ENCODE measurements at regions not wholly inside any gene's neighbourhood (a gene's known extent, or its start where the extent isn't known, plus 50 kb on each side); places are given as distances from the start of the nearest gene placed in this dataset.

DNA sequence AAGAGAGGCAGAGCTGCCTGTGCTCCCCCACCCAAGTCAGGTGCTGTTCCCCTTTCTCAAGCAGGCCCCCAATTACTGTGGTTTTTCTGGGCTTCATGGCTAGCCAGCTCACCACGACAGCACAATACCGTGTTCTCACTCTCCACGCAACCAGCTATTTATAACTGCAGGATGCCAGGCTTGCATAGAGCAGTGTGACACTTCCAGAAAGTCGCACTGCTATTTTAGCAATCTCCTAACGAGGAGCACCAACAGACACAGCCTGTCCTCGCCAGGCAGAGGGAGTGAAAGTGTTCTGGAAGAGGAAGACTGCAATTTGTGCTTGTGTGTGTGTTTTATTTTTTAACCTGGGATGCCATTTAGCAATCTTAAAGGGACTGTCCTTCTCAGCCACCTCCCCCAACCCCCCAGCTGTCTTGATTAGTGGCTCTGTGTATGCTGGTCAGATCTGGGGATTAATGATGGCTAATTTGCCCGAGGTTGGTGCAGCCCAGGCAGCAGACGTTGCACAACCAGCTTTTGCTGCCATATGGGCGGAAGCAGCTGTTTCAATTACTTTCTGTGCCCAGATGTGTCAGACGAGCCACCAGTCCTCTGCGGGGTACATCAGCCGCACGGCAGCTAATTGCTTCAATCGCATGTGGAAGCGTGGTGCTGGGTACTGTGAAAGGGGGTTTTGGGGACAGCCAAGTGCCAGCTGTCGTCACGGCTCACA, 268.0 kb upstream of the ARRDC4 start:
- Histone ChIP-seq H3K9ac (ENCODE audit: low read length) (no peak overlapping the region), H3K4me2 (ENCODE audit: low read length) (no peak overlapping the region), H3K4me3 (ENCODE audit: low read length) (no peak overlapping the region), H3K79me2 (ENCODE audit: low read length) (no peaks in the 10 kb centered on the region), H2AFZ (ENCODE audit: low read depth, low read length) (no peak overlapping the region), H3K27ac (ENCODE audit: low read length) (no peak overlapping the region), H3K27me3 (ENCODE audit: low read depth, low read length) (no peaks in the 10 kb centered on the region), H3K36me3 (replicated peaks; ENCODE audit: low read depth, low read length) (no peaks in the 10 kb centered on the region), H3K4me1 (ENCODE audit: low read length) (no peaks in the 10 kb centered on the region), H4K20me1 (ENCODE audit: insufficient read depth, low read length) (no peaks in the 10 kb centered on the region), H3K9me3 (ENCODE audit: insufficient read depth, low read length) (no peaks in the 10 kb centered on the region)
- TF ChIP-seq EZH2phosphoT487 (IDR thresholded peaks at IDR 0.05; ENCODE audit: low read depth), result no peak

- no peaks in the 10 kb centered on the region for H3K4me1 ChIP-seq (ENCODE audit: low read length)
- H2AFZ ChIP-seq (ENCODE audit: low read depth, low read length), result no peak overlapping the region
- no peak overlapping the region for H3K4me3 ChIP-seq (ENCODE audit: low read length)
- no peak overlapping the region for H3K27ac ChIP-seq (ENCODE audit: low read length)
- no peaks in the 10 kb centered on the region for H3K36me3 ChIP-seq (replicated peaks; ENCODE audit: low read depth, low read length)
- no peaks in the 10 kb centered on the region for H3K79me2 ChIP-seq (ENCODE audit: low read length)
- H3K9ac ChIP-seq (ENCODE audit: low read length), result no peak overlapping the region
- H3K9me3 ChIP-seq (ENCODE audit: insufficient read depth, low read length), result no peaks in the 10 kb centered on the region
- TF ChIP-seq EZH2phosphoT487 (IDR thresholded peaks at IDR 0.05; ENCODE audit: low read depth), result no peak
- TF ChIP-seq, protein P1, sequence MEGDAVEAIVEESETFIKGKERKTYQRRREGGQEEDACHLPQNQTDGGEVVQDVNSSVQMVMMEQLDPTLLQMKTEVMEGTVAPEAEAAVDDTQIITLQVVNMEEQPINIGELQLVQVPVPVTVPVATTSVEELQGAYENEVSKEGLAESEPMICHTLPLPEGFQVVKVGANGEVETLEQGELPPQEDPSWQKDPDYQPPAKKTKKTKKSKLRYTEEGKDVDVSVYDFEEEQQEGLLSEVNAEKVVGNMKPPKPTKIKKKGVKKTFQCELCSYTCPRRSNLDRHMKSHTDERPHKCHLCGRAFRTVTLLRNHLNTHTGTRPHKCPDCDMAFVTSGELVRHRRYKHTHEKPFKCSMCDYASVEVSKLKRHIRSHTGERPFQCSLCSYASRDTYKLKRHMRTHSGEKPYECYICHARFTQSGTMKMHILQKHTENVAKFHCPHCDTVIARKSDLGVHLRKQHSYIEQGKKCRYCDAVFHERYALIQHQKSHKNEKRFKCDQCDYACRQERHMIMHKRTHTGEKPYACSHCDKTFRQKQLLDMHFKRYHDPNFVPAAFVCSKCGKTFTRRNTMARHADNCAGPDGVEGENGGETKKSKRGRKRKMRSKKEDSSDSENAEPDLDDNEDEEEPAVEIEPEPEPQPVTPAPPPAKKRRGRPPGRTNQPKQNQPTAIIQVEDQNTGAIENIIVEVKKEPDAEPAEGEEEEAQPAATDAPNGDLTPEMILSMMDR (IDR thresholded peaks at IDR 0.05; ENCODE audit: low read depth, low read length), result no peak
- no peaks in the 10 kb centered on the region for H4K20me1 ChIP-seq (ENCODE audit: insufficient read depth, low read length)
- no peaks in the 10 kb centered on the region for H3K27me3 ChIP-seq (ENCODE audit: low read depth, low read length)
- no peak overlapping the region for H3K4me2 ChIP-seq (ENCODE audit: low read length)
Measured at GRCh38 chr15:97694456-97694855, 266.0 kb upstream of the ARRDC4 start.

- Histone ChIP-seq H3K4me1 (ENCODE audit: low read length) (no peaks in the 10 kb centered on the region), H2AFZ (ENCODE audit: low read depth, low read length) (no peak overlapping the region), H3K36me3 (replicated peaks; ENCODE audit: low read depth, low read length) (no peaks in the 10 kb centered on the region), H3K79me2 (ENCODE audit: low read length) (no peaks in the 10 kb centered on the region), H3K4me3 (ENCODE audit: low read length) (no peak overlapping the region), H3K4me2 (ENCODE audit: low read length) (no peak overlapping the region), H3K9ac (ENCODE audit: low read length) (no peak overlapping the region), H3K27ac (ENCODE audit: low read length) (no peak overlapping the region), H3K9me3 (ENCODE audit: insufficient read depth, low read length) (no peaks in the 10 kb centered on the region), H4K20me1 (ENCODE audit: insufficient read depth, low read length) (no peaks in the 10 kb centered on the region), H3K27me3 (ENCODE audit: low read depth, low read length) (no peaks in the 10 kb centered on the region)
- no peak for TF ChIP-seq EZH2phosphoT487 (IDR thresholded peaks at IDR 0.05; ENCODE audit: low read depth)
- TF ChIP-seq, protein P1 (IDR thresholded peaks at IDR 0.05; ENCODE audit: low read depth, low read length), result no peak
Measured at GRCh38 chr15:97703400-97703799, 257.1 kb upstream of the ARRDC4 start.

- Histone ChIP-seq H3K79me2 (ENCODE audit: low read length) (no peaks in the 10 kb centered on the region), H3K27me3 (ENCODE audit: low read depth, low read length) (no peaks in the 10 kb centered on the region), H4K20me1 (ENCODE audit: insufficient read depth, low read length) (no peaks in the 10 kb centered on the region)
Measured at GRCh38 chr15:97706059-97706458, 254.4 kb upstream of the ARRDC4 start.

More at GRCh38 chr15:97706059-97706458, 254.4 kb upstream of the ARRDC4 start:
- Histone ChIP-seq H3K4me2 (ENCODE audit: low read length) (no peak overlapping the region), H3K4me3 (ENCODE audit: low read length) (no peak overlapping the region), H3K27ac (ENCODE audit: low read length) (no peak overlapping the region), H3K9ac (ENCODE audit: low read length) (no peak overlapping the region), H3K9me3 (ENCODE audit: insufficient read depth, low read length) (no peaks in the 10 kb centered on the region), H3K4me1 (ENCODE audit: low read length) (no peaks in the 10 kb centered on the region), H2AFZ (ENCODE audit: low read depth, low read length) (no peak overlapping the region), H3K36me3 (replicated peaks; ENCODE audit: low read depth, low read length) (no peaks in the 10 kb centered on the region)
- TF ChIP-seq, protein P1 (IDR thresholded peaks at IDR 0.05; ENCODE audit: low read depth, low read length), result no peak

Data from OCI-LY3 (cell line).